Stimulated activated CD8-positive, alpha-beta memory T cell treated with anti-CD3 and anti-CD28 coated beads, Interleukin-12 subunit alpha, Interleukin-12 subunit beta, amount 100 ng/mL, for 4 hours (primary cell): ENCODE measurements at regions not wholly inside any gene's neighbourhood (a gene's known extent, or its start where the extent isn't known, plus 50 kb on each side); places are given as distances from the start of the nearest gene placed in this dataset.
A peak's percentile ranks its signal among the peaks of the same experiment; 100 is the strongest.
"Not testable (repeated sequence)": the region's sequence is repeated elsewhere in the genome, so short reads cannot be mapped to it uniquely, and the experiment has no call there.

Experiments used
- DNase-seq: peaks from one replicate; pipeline ENCODE4 v3.0.0-alpha.2; 2020; ENCODE audit warnings: low read depth

- DNase-seq, result peak; percentile 15
These were observed 160.0 kb downstream of the DEFB131A start for GRCh38 chr4:9604031-9604892.

GRCh38 chr4:9604893-9605190, 160.6 kb downstream of the DEFB131A start:
- DNase-seq, result not testable (repeated sequence)

GRCh38 chr4:9608300-9608699, 164.1 kb downstream of the DEFB131A start:
- DNase-seq, result no peak

GRCh38 chr4:9610321-9610720, 166.1 kb downstream of the DEFB131A start:
- DNase-seq, result not testable (repeated sequence)

GRCh38 chr4:9611101-9611500, 166.9 kb downstream of the DEFB131A start:
- no peak for DNase-seq

- DNase-seq, result not testable (repeated sequence)
These were observed 145.0 kb upstream of the DRD5 start for GRCh38 chr4:9636411-9636810.

GRCh38 chr4:9659678-9660077, 121.8 kb upstream of the DRD5 start:
- not testable (repeated sequence) for DNase-seq

- not testable (repeated sequence) for DNase-seq
These were observed 120.5 kb upstream of the DRD5 start for GRCh38 chr4:9660955-9661354.

- DNase-seq, result not testable (repeated sequence)
These were observed 110.7 kb upstream of the DRD5 start for GRCh38 chr4:9670725-9671124.

- DNase-seq, result not testable (repeated sequence)
These were observed 104.1 kb upstream of the DRD5 start for GRCh38 chr4:9677357-9677756.

- DNase-seq, result no peak
These were observed 101.5 kb upstream of the DRD5 start for GRCh38 chr4:9679704-9680478.

GRCh38 chr4:9683174-9683573, 98.3 kb upstream of the DRD5 start:
- DNase-seq, result not testable (repeated sequence)

- not testable (repeated sequence) for DNase-seq
These were observed 96.4 kb upstream of the DRD5 start for GRCh38 chr4:9685016-9685415.

- DNase-seq, result no peak
These were observed 95.7 kb upstream of the DRD5 start for GRCh38 chr4:9685692-9686091.

GRCh38 chr4:9690636-9691237, 90.7 kb upstream of the DRD5 start:
- DNase-seq, result not testable (repeated sequence)

GRCh38 chr4:9691238-9692065, 90.0 kb upstream of the DRD5 start:
- DNase-seq, result peak; percentile 78

- not testable (repeated sequence) for DNase-seq
These were observed 88.5 kb upstream of the DRD5 start for GRCh38 chr4:9692791-9693491.

GRCh38 chr4:9694403-9694802, 87.0 kb upstream of the DRD5 start:
- DNase-seq, result not testable (repeated sequence)

- DNase-seq, result not testable (repeated sequence)
These were observed 85.4 kb upstream of the DRD5 start for GRCh38 chr4:9695994-9696393.

- DNase-seq, result not testable (repeated sequence)
These were observed 84.9 kb upstream of the DRD5 start for GRCh38 chr4:9696561-9696960.

- not testable (repeated sequence) for DNase-seq
These were observed 79.4 kb upstream of the DRD5 start for GRCh38 chr4:9702019-9702418.
